ENCODE measurements at regions not wholly inside any gene's neighbourhood (a gene's known extent, or its start where the extent isn't known, plus 50 kb on each side); places are given as distances from the start of the nearest gene placed in this dataset.

GRCh38 chr2:23256643-23257042 lies 128.3 kb upstream of the KLHL29 start (continued):
- TF ChIP-seq E2F1 (CRISPR knock-in tag; IDR thresholded peaks at IDR 0.05), result no peak

GRCh38 chr2:23260621-23261020 lies 124.4 kb upstream of the KLHL29 start:
- Mint-ChIP-seq H3K27me3 (ENCODE audit: low read depth) (no peaks in the 10 kb centered on the region), H3K4me1 (no peaks in the 10 kb centered on the region), H3K4me3 (no peak overlapping the region), H3K9me3 (no peaks in the 10 kb centered on the region), H3K27ac (no peak overlapping the region), H3K36me3 (no peaks in the 10 kb centered on the region)
- DNase-seq (ENCODE audit: low spot score) (no peak), ATAC-seq (no peak)
- POLR2A ChIA-PET, result no interaction called here
- TF ChIP-seq IRF2 (CRISPR knock-in tag; IDR thresholded peaks at IDR 0.05; ENCODE audit: borderline replicate concordance, low read depth), result no peak
- TF ChIP-seq PRDM15 (CRISPR knock-in tag; IDR thresholded peaks at IDR 0.05), result no peak
- no peak for TF ChIP-seq RORB (CRISPR knock-in tag; IDR thresholded peaks at IDR 0.05)
- TF ChIP-seq ZBTB21 (CRISPR knock-in tag; IDR thresholded peaks at IDR 0.05; ENCODE audit: borderline replicate concordance), result no peak
- TF ChIP-seq ZNF416 (CRISPR knock-in tag; IDR thresholded peaks at IDR 0.05), result no peak
- TF ChIP-seq CDX4 (CRISPR knock-in tag; IDR thresholded peaks at IDR 0.05; ENCODE audit: borderline replicate concordance), result no peak
- TF ChIP-seq ARID4B (CRISPR knock-in tag; IDR thresholded peaks at IDR 0.05; ENCODE audit: borderline replicate concordance), result no peak
- no peak for TF ChIP-seq NR1H2 (CRISPR knock-in tag; IDR thresholded peaks at IDR 0.05)
- no peak for TF ChIP-seq SOX15 (CRISPR knock-in tag; IDR thresholded peaks at IDR 0.05)
- no peak for TF ChIP-seq ZNF232 (CRISPR knock-in tag; IDR thresholded peaks at IDR 0.05)
- CTCF ChIA-PET, result interaction anchor here (1.2 kb wide), 1 partner anchor 905 kb away, joined by 3 read pairs; no protein-coding TSS in a partner anchor

- DNase-seq (ENCODE audit: low spot score) (no peak), ATAC-seq (no peak)
- Mint-ChIP-seq H3K27me3 (ENCODE audit: low read depth) (no peaks in the 10 kb centered on the region), H3K9me3 (peaks cover 4% of the 10 kb centered on the region; the same call in 1 of the 2 replicates), H3K4me3 (no peak overlapping the region), H3K36me3 (no peaks in the 10 kb centered on the region), H3K4me1 (peaks cover 10% of the 10 kb centered on the region), H3K27ac (no peak overlapping the region)
- ChIA-PET CTCF (no interaction called here), POLR2A (no interaction called here)
- no peak for TF ChIP-seq ZNF671 (CRISPR knock-in tag; IDR thresholded peaks at IDR 0.05)
- no peak for TF ChIP-seq FOXJ3 (CRISPR knock-in tag; IDR thresholded peaks at IDR 0.05; ENCODE audit: borderline replicate concordance)
- TF ChIP-seq STAT6 (CRISPR knock-in tag; conservative IDR thresholded peaks at IDR 0.05; ENCODE audit: low read depth), result no peak
- TF ChIP-seq GABPB1 (CRISPR knock-in tag; IDR thresholded peaks at IDR 0.05), result no peak
- no peak for TF ChIP-seq RORB (CRISPR knock-in tag; IDR thresholded peaks at IDR 0.05)
- no peak for TF ChIP-seq ZNF512 (CRISPR knock-in tag; IDR thresholded peaks at IDR 0.05; ENCODE audit: borderline replicate concordance)
- no peak for TF ChIP-seq JAZF1 (CRISPR knock-in tag; IDR thresholded peaks at IDR 0.05)
- TF ChIP-seq FOXK1 (CRISPR knock-in tag; IDR thresholded peaks at IDR 0.05), result no peak
These were observed 116.3 kb upstream of the KLHL29 start for GRCh38 chr2:23268467-23269263.

Data from WTC11 (cell line).